ENCODE measurements at regions not wholly inside any gene's neighbourhood (a gene's known extent, or its start where the extent isn't known, plus 50 kb on each side); places are given as distances from the start of the nearest gene placed in this dataset.
A peak's percentile ranks its signal among the peaks of the same experiment; 100 is the strongest.

DNA sequence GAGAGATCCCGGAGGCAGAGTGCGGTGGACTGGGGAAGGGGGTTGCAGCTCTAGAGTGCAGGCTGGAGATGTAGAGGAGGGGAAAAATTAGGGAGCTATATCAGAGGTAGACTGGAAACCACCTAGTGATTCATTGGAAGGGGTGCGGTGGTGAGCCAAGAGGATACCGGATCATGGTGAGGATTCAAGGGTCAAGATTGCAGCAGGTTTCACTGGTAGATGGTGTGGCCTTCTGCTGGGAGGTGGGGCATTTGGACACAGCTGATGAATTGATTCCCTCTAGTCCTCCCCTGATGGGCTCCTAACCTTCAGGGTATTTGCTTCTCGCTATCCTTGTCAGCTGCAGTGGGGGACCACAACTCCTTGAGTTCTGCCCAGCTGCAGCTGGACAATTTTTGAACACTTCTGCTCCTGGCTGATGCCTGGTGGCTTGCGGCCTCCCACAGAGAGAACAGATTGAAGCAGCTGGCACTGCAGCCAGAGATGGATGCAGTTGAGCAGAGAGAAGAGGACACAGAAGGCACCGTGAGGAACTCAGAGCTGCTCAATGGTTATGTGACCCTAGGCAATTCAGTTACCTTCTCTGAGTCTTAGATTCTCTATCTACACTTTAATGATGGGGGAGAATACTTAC, 134.4 kb upstream of the ABCA1 start:
- Histone ChIP-seq H3K27ac (no peak overlapping the region), H3K4me3 (no peak overlapping the region), H3K9me3 (no peaks in the 10 kb centered on the region), H3K27me3 (no peaks in the 10 kb centered on the region), H3K36me3 (no peaks in the 10 kb centered on the region), H3K4me1 (peaks cover 0 to 9% of the 10 kb centered on the region in 2 donors)
- intact Hi-C loops (cut with DNase I; ENCODE audit: low total_unique reads), result no loop called here
- DNase-seq (ENCODE audit: low spot score in 2 of 2), result no peak
- TF ChIP-seq POLR2A (IDR thresholded peaks at IDR 0.05) (no peak), POLR2AphosphoS5 (IDR thresholded peaks at IDR 0.05) (no peak)
- TF ChIP-seq, protein P1, sequence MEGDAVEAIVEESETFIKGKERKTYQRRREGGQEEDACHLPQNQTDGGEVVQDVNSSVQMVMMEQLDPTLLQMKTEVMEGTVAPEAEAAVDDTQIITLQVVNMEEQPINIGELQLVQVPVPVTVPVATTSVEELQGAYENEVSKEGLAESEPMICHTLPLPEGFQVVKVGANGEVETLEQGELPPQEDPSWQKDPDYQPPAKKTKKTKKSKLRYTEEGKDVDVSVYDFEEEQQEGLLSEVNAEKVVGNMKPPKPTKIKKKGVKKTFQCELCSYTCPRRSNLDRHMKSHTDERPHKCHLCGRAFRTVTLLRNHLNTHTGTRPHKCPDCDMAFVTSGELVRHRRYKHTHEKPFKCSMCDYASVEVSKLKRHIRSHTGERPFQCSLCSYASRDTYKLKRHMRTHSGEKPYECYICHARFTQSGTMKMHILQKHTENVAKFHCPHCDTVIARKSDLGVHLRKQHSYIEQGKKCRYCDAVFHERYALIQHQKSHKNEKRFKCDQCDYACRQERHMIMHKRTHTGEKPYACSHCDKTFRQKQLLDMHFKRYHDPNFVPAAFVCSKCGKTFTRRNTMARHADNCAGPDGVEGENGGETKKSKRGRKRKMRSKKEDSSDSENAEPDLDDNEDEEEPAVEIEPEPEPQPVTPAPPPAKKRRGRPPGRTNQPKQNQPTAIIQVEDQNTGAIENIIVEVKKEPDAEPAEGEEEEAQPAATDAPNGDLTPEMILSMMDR (IDR thresholded peaks at IDR 0.05), result no peak

DNA sequence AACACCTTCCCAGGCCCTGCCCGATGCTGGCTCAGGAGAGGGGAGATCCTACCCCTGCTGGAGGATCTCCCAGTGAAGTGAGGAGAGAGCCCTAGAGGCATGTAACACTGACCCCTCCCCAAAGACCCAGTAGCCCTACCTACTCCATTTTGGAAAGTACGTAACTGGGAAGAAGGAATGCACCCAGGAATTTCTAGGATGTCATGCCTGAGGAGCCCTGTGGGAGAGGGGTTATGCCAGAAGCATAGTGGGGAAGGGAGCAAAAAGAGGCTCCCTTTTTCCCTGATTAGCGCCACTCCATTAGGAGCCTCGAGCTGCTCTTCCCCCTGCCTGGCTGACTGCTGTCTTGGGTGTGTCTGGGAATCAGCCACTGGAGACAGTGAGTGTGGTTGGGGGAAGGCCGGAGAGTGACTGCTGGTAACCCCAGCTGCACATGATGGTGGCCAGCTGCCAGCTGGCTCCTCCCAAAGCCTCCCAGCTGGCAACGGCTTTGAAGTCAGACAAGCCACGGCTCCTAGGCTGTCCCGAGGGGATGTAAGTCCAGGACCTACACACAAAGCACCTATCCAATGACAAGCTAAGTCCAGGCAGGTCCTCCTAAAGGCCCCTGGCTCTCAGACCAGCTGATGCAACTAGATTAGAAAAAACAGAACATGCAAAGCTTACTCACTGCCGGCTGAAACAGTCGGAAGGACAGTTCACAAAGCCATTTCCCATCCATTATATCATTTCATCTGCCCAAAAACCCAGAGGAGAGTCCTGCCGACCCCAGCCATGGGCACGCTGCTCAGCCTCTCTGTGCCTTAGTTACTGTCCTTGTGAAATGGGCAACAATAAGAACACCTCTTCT, 136.5 kb upstream of the ABCA1 start:
- H3K9me3 ChIP-seq, result peaks cover 0 to 4% of the 10 kb centered on the region in 2 donors
- TF ChIP-seq POLR2A (IDR thresholded peaks at IDR 0.05), result no peak
- peak; percentile 81 to 96 (median 85) for TF ChIP-seq POLR2AphosphoS5 (IDR thresholded peaks at IDR 0.05)
- TF ChIP-seq, protein P1 (IDR thresholded peaks at IDR 0.05), result peak in 1 of 3 donors; percentile 17
- H3K4me3 ChIP-seq, result peak overlapping the region in 2 of 3 donors; percentile 6 to 17
- DNase-seq (ENCODE audit: low spot score in 2 of 2), result peak; percentile 81 to 86
- H3K36me3 ChIP-seq, result no peaks in the 10 kb centered on the region
- no peaks in the 10 kb centered on the region for H3K27me3 ChIP-seq
- intact Hi-C loops (cut with DNase I; ENCODE audit: low total_unique reads), result loop anchor here (2.0 kb wide), 1 partner anchor 72 kb away; no protein-coding TSS in a partner anchor
- peaks cover 0 to 9% of the 10 kb centered on the region in 2 donors for H3K4me1 ChIP-seq
- H3K27ac ChIP-seq, result peak overlapping the region; percentile 85 to 87

DNA sequence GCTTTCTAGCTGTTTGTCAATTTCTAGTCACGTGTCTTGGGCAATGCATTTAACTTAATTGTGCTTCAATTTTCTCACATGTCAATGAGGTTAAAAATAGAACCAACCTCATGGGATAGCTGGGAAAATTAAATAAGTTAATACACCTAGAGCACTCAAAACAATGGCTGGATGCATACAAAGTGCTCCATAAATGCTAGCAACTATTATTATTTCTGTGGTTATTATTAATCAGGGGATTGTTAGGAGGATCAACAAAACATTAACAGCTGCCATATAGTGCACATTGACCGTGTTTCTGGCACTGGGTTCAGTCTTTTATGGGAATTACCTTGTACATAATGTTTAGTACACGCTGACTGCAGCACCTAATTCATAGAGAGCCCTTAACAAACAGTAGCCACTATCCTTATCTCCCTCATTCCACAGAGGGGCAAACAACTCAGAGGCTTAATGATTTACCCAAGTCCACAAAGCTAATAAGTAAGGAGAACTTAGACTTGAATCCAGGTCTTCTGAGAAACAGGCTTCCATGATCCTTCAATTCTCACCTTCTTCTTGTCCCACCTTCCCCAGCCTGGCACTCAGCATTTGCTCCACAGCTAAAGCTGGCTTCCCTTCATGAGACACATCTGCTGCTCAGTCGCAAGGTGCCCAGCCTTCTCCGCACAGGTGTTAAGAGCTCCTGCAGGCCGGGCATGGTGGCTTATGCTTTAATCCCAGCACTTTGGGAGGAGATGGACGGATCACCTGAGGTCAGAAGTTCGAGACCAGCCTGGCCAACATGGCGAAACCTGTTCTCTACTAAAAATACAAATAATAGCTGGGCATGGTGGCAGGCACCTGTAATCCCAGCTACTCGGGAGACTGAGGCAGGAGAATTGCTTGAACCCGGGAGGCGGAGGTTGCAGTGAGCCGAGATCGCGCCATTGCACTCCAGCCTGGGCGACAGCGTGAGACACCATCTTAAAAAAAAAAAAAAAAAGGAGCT, 137.4 kb upstream of the ABCA1 start:
- Histone ChIP-seq H3K4me1 (peaks cover 0 to 9% of the 10 kb centered on the region in 2 donors), H3K9me3 (peaks cover 0 to 4% of the 10 kb centered on the region in 2 donors), H3K4me3 (peak overlapping the region in 1 of 3 donors; percentile 17), H3K36me3 (no peaks in the 10 kb centered on the region), H3K27me3 (no peaks in the 10 kb centered on the region), H3K27ac (peak overlapping the region; percentile 85 to 87)
- TF ChIP-seq POLR2A (IDR thresholded peaks at IDR 0.05), result no peak
- TF ChIP-seq, protein P1 (IDR thresholded peaks at IDR 0.05), result no peak
- TF ChIP-seq POLR2AphosphoS5 (IDR thresholded peaks at IDR 0.05), result no peak
- no peak for DNase-seq (ENCODE audit: low spot score in 2 of 2)
- intact Hi-C loops (cut with DNase I; ENCODE audit: low total_unique reads), result loop anchor here (2.0 kb wide), 2 partner anchors 73 to 147 kb away; no protein-coding TSS in a partner anchor

DNA sequence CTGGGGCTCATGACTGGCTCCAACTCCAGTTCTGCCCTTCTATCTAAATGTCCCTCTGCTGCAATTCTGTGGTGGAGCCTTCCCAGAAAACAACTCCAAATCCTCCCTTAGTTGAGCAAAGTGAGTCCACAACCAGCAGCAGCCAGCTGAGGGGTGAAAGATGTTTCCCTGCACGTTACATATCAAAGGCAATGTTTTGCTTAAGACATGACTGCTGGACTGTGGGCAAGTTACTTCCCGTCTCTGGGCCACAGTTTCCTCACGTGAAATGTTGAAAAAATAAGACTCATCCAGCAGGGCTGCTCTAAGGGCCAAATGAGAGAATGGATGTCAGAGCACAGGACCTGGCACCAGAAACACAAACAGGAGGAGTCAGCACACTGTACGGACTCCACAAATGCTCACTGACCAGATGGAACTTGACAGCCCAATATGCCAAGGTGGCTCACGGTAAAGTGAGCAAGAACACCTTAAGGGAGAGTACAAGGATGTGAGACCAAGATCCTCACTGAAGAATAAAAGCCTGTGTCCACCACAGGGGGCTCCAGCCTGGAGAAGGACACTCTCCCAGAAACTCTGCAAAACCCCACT, 138.4 kb upstream of the ABCA1 start:
- peaks cover 0 to 9% of the 10 kb centered on the region in 2 donors for H3K4me1 ChIP-seq
- TF ChIP-seq, protein P1 (IDR thresholded peaks at IDR 0.05), result no peak
- peak in 1 of 3 donors; percentile 14 for TF ChIP-seq POLR2AphosphoS5 (IDR thresholded peaks at IDR 0.05)
- H3K36me3 ChIP-seq, result no peaks in the 10 kb centered on the region
- intact Hi-C loops (cut with DNase I; ENCODE audit: low total_unique reads), result loop anchor here (2.0 kb wide), 1 partner anchor 148 kb away; no protein-coding TSS in a partner anchor
- no peak overlapping the region for H3K27ac ChIP-seq
- H3K27me3 ChIP-seq, result no peaks in the 10 kb centered on the region
- peaks cover 0 to 4% of the 10 kb centered on the region in 2 donors for H3K9me3 ChIP-seq
- no peak for DNase-seq (ENCODE audit: low spot score in 2 of 2)
- H3K4me3 ChIP-seq, result no peak overlapping the region
